Subcutaneous abdominal adipose tissue (tissue), 5 donors: ENCODE measurements at regions not wholly inside any gene's neighbourhood (a gene's known extent, or its start where the extent isn't known, plus 50 kb on each side); places are given as distances from the start of the nearest gene placed in this dataset.

Source experiments
- H3K27ac ChIP-seq: one replicate; pipeline ENCODE4 v1.7.0; 2013; ENCODE audit warnings: low read depth, mild to moderate bottlenecking, inconsistent platforms, low read length, moderate library complexity
- H3K27me3 ChIP-seq, 5 donors: one replicate each; pipeline ENCODE4 v1.7.0; 2013; ENCODE audit warnings: low read length in 5 of 5, inconsistent platforms in 1 of 5; ENCODE audit not compliant: control insufficient read depth in 5 of 5, insufficient read depth in 4 of 5
- H3K36me3 ChIP-seq, 5 donors: one replicate each; pipeline ENCODE4 v1.7.0; 2013; ENCODE audit warnings: low read length in 5 of 5; ENCODE audit not compliant: control insufficient read depth in 5 of 5, insufficient read depth in 5 of 5
- H3K4me1 ChIP-seq, 5 donors: one replicate each; pipeline ENCODE4 v1.7.0; 2013; ENCODE audit warnings: low read length in 5 of 5, mild to moderate bottlenecking in 3 of 5, moderate library complexity in 1 of 5; ENCODE audit not compliant: control insufficient read depth in 5 of 5, insufficient read depth in 5 of 5
- H3K4me3 ChIP-seq, 5 donors: one replicate each; pipeline ENCODE4 v1.7.0; 2013; ENCODE audit warnings: low read length in 5 of 5, low read depth in 1 of 5
- H3K9ac ChIP-seq, 5 donors: one replicate each; pipeline ENCODE4 v1.7.0; 2013; ENCODE audit warnings: low read length in 5 of 5, mild to moderate bottlenecking in 4 of 5, moderate library complexity in 3 of 5
- H3K9me3 ChIP-seq, 5 donors: one replicate each; pipeline ENCODE4 v1.7.0; 2013; ENCODE audit warnings: low read length in 5 of 5; ENCODE audit not compliant: control insufficient read depth in 5 of 5
- donor health status: healthy.
- donor health status: healthy.
- donor health status: healthy.
- donor health status: healthy.
- donor health status: healthy.

DNA sequence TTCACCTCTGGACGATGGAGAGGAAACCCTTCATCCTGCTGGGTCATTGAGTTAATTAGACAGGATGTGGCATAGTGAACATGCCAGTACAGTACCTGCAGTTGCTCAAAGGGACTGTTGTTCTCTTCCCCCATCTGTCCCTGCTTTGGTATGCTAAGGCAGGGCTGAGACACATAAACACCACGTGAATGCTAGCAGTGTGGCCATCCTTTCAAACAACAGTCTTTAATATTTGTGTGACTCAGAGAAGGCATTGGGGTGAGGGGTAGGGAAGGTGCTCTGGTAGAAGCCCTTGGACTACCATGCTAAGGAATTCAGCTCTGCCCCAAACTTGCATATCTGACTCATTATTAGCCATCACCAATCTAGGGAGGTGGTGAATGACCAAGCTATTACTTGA, 180.2 kb upstream of the ZNF618 start:
- H3K27me3 ChIP-seq, result peaks cover 0 to 4% (median 0%) of the 10 kb centered on the region in 5 donors
- H3K9me3 ChIP-seq, result peaks cover 5 to 11% (median 6%) of the 10 kb centered on the region in 5 donors
- H3K9ac ChIP-seq, result no peak overlapping the region
- H3K4me3 ChIP-seq, result no peak overlapping the region
- H3K27ac ChIP-seq, result no peak overlapping the region
- no peaks in the 10 kb centered on the region for H3K36me3 ChIP-seq
- H3K4me1 ChIP-seq, result no peaks in the 10 kb centered on the region

- no peak overlapping the region for H3K27ac ChIP-seq
- H3K27me3 ChIP-seq, result peaks cover 0 to 5% (median 0%) of the 10 kb centered on the region in 5 donors
- no peaks in the 10 kb centered on the region for H3K36me3 ChIP-seq
- peaks cover 0 to 7% (median 0%) of the 10 kb centered on the region in 5 donors for H3K9me3 ChIP-seq
- no peak overlapping the region for H3K9ac ChIP-seq
- no peak overlapping the region for H3K4me3 ChIP-seq
- peaks cover 0 to 6% (median 0%) of the 10 kb centered on the region in 5 donors for H3K4me1 ChIP-seq
Observed at GRCh38 chr9:113701774-113702755, 174.0 kb upstream of the ZNF618 start.

DNA sequence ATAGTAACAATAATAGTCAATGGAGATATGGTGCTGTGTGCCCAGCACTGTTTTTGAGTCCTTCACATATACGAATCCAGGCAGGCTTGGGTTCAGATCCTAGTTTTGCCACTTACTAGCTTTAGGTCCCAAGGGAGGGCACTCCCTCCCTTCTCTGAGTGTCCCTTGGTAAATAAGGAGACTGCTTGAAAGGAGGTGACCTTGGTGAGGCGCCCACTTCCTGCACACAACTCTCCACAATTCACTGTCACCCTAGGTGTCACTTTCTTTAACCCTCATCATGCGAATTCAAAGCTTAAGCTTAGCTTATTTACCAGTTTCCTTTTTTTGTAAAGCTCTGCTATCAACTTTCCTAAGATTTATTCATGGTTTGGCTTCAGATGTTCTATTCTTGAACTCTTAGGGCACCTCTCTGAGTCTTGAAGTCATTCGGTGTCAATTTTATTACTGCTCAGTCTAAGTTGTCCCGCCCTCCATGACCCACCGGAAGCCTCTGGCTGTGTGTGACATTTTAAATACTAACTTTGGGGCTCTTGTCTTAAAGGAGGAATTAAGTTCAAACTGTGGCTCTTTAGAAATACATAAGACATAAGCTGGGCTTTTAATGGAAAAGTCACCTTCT, 170.7 kb upstream of the ZNF618 start:
- no peak overlapping the region for H3K9ac ChIP-seq
- H3K27ac ChIP-seq, result no peak overlapping the region
- H3K4me3 ChIP-seq, result no peak overlapping the region
- H3K27me3 ChIP-seq, result peaks cover 0 to 5% (median 0%) of the 10 kb centered on the region in 5 donors
- no peaks in the 10 kb centered on the region for H3K36me3 ChIP-seq
- H3K9me3 ChIP-seq, result peaks cover 0 to 10% (median 6%) of the 10 kb centered on the region in 5 donors
- H3K4me1 ChIP-seq, result peaks cover 0 to 6% (median 0%) of the 10 kb centered on the region in 5 donors

DNA sequence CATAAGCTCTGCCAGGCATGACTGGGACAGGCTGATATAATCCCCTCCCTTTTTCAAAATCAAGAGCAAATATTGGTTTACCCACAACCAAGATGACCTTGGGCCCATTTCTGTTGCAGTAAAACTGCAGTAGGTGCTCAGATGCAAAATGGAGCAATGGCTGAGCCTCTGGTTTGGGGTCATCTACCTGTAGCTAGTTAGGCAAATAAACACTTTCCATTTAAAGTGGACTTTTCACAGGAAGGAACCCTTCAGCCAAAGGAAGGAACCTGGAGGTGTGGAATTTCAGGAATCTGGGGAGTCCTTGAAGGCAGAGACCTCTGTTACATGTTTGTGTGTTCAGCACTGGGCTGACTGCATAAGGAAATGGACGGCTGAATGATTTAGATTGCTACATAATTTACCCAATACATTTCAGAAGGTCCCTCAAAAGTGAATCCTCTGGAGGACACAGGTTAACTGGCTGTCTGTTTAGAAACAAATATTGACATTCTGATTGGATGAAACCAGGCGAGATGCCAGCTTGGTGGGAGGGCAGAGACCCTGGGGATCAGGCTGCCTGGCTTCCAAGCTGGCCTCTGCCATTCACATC, 170.1 kb upstream of the ZNF618 start:
- H3K9me3 ChIP-seq, result peaks cover 0 to 7% (median 6%) of the 10 kb centered on the region in 5 donors
- H3K9ac ChIP-seq, result no peak overlapping the region
- peaks cover 0 to 5% (median 0%) of the 10 kb centered on the region in 5 donors for H3K27me3 ChIP-seq
- H3K4me3 ChIP-seq, result no peak overlapping the region
- H3K4me1 ChIP-seq, result peaks cover 0 to 6% (median 0%) of the 10 kb centered on the region in 5 donors
- no peak overlapping the region for H3K27ac ChIP-seq
- H3K36me3 ChIP-seq, result no peaks in the 10 kb centered on the region

- Histone ChIP-seq H3K9ac (no peak overlapping the region), H3K9me3 (peaks cover 0 to 7% (median 3%) of the 10 kb centered on the region in 5 donors), H3K36me3 (no peaks in the 10 kb centered on the region), H3K27me3 (peaks cover 0 to 3% (median 0%) of the 10 kb centered on the region in 5 donors), H3K27ac (no peak overlapping the region), H3K4me3 (no peak overlapping the region), H3K4me1 (peaks cover 0 to 6% (median 0%) of the 10 kb centered on the region in 5 donors)
Observed at GRCh38 chr9:113707953-113708695, 168.0 kb upstream of the ZNF618 start.

GRCh38 chr9:113708821-113709713, 167.0 kb upstream of the ZNF618 start:
- Histone ChIP-seq H3K9me3 (peaks cover 0 to 7% (median 3%) of the 10 kb centered on the region in 5 donors), H3K4me3 (no peak overlapping the region), H3K9ac (no peak overlapping the region), H3K27me3 (peaks cover 0 to 3% (median 0%) of the 10 kb centered on the region in 5 donors), H3K36me3 (no peaks in the 10 kb centered on the region), H3K27ac (no peak overlapping the region), H3K4me1 (peaks cover 0 to 6% (median 0%) of the 10 kb centered on the region in 5 donors)

DNA sequence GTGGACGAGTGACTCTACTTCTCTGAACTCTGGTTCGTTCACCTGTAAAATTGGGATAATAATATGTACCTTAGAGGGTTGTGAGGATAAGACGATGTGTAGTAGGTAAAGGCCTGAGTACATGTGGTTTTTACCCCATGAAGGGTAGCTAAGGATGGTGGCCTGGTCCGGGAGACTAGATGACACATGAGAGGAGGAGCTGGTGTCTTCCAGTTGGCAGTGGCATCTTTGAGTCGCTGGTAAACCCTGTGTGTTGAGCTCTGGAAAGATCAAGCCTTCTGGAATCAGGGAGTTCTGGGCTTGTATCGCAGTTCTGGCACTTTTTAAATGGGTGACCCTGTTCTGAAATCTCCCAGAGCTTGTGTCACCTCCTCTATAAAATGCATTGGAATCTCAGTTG, 166.4 kb upstream of the ZNF618 start:
- H3K9me3 ChIP-seq, result peaks cover 0 to 7% (median 3%) of the 10 kb centered on the region in 5 donors
- H3K27ac ChIP-seq, result no peak overlapping the region
- peaks cover 0 to 3% (median 0%) of the 10 kb centered on the region in 5 donors for H3K27me3 ChIP-seq
- peaks cover 0 to 6% (median 0%) of the 10 kb centered on the region in 5 donors for H3K4me1 ChIP-seq
- H3K4me3 ChIP-seq, result no peak overlapping the region
- H3K9ac ChIP-seq, result no peak overlapping the region
- H3K36me3 ChIP-seq, result no peaks in the 10 kb centered on the region

- Histone ChIP-seq H3K9ac (no peak overlapping the region), H3K4me1 (peaks cover 0 to 1% (median 0%) of the 10 kb centered on the region in 5 donors), H3K27me3 (peaks cover 0 to 3% (median 0%) of the 10 kb centered on the region in 5 donors), H3K27ac (no peak overlapping the region), H3K4me3 (no peak overlapping the region), H3K9me3 (peaks cover 2 to 16% (median 13%) of the 10 kb centered on the region in 5 donors), H3K36me3 (no peaks in the 10 kb centered on the region)
Observed at GRCh38 chr9:113711251-113711650, 164.9 kb upstream of the ZNF618 start.

GRCh38 chr9:113712053-113712452, 164.1 kb upstream of the ZNF618 start:
- Histone ChIP-seq H3K9ac (no peak overlapping the region), H3K27ac (no peak overlapping the region), H3K36me3 (no peaks in the 10 kb centered on the region), H3K27me3 (peaks cover 0 to 3% (median 0%) of the 10 kb centered on the region in 5 donors), H3K4me1 (no peaks in the 10 kb centered on the region), H3K9me3 (peaks cover 2 to 20% (median 18%) of the 10 kb centered on the region in 5 donors), H3K4me3 (no peak overlapping the region)
